ENCODE measurements at regions not wholly inside any gene's neighbourhood (a gene's known extent, or its start where the extent isn't known, plus 50 kb on each side); places are given as distances from the start of the nearest gene placed in this dataset.
"Not testable (repeated sequence)": the region's sequence is repeated elsewhere in the genome, so short reads cannot be mapped to it uniquely, and the experiment has no call there.

GRCh38 chr20:56896447-56896846 is 267.3 kb downstream of the TFAP2C start:
- no peak for ATAC-seq (replicated peaks in 6 of 8)
- no peak overlapping the region for H3K4me3 ChIP-seq
- H3K27ac ChIP-seq: no peak overlapping the region
- in situ Hi-C loops (cut with MboI; ENCODE audit: low pct_unique_long_range_greater_than_20kb in 2 of 9, low sequenced_read_pairs in 9 of 9, unreplicated experiment in 9 of 9): no loop called here
- 89 to 100% (median 91%) methylated on average over 1 to 7 of the region's 7 CpGs for WGBS, 10 experiments
- H3K4me1 ChIP-seq (replicated peaks in 1 of 2): no peaks in the 10 kb centered on the region

GRCh38 chr20:56897318-56897957 is 268.3 kb downstream of the TFAP2C start:
- Histone ChIP-seq H3K4me3 (no peak overlapping the region), H3K27ac (no peak overlapping the region), H3K4me1 (replicated peaks in 1 of 2) (no peaks in the 10 kb centered on the region)
- 0 to 80% (median 20%) methylated on average over 1 to 4 of the region's 7 CpGs; no CpG with 5 or more reads in 5 of the 10 experiments for WGBS, 10 experiments
- in situ Hi-C loops (cut with MboI; ENCODE audit: low pct_unique_long_range_greater_than_20kb in 2 of 9, low sequenced_read_pairs in 9 of 9, unreplicated experiment in 9 of 9): no loop called here
- ATAC-seq (replicated peaks in 6 of 8): peak in 3 of 8 experiments; percentile 6 to 66 (median 8)

GRCh38 chr20:56897958-56898349 is 268.8 kb downstream of the TFAP2C start:
- Histone ChIP-seq H3K4me3 (no peak overlapping the region), H3K27ac (no peak overlapping the region), H3K4me1 (replicated peaks in 1 of 2) (no peaks in the 10 kb centered on the region)
- in situ Hi-C loops (cut with MboI; ENCODE audit: low pct_unique_long_range_greater_than_20kb in 2 of 9, low sequenced_read_pairs in 9 of 9, unreplicated experiment in 9 of 9): no loop called here
- WGBS, 10 experiments: 0 to 87% (median 75%) methylated on average over 1 to 3 of the region's 3 CpGs; no CpG with 5 or more reads in 3 of the 10 experiments
- ATAC-seq (replicated peaks in 6 of 8): peak in 3 of 8 experiments; percentile 45 to 79 (median 59)

GRCh38 chr20:56899506-56899905 is 270.4 kb downstream of the TFAP2C start:
- in situ Hi-C loops (cut with MboI; ENCODE audit: low pct_unique_long_range_greater_than_20kb in 2 of 9, low sequenced_read_pairs in 9 of 9, unreplicated experiment in 9 of 9): no loop called here
- Histone ChIP-seq H3K4me1 (replicated peaks in 1 of 2) (no peaks in the 10 kb centered on the region), H3K27ac (no peak overlapping the region), H3K4me3 (no peak overlapping the region)
- ATAC-seq (replicated peaks in 6 of 8): peak in 3 of 8 experiments; percentile 34 to 85 (median 59)
- 30 to 94% (median 90%) methylated on average over 2 to 5 of the region's 5 CpGs; no CpG with 5 or more reads in 4 of the 10 experiments for WGBS, 10 experiments

GRCh38 chr20:56900252-56900651 is 271.1 kb downstream of the TFAP2C start:
- WGBS, 10 experiments: 53 to 100% (median 89%) methylated on average over 1 to 9 of the region's 9 CpGs; no CpG with 5 or more reads in 2 of the 10 experiments
- in situ Hi-C loops (cut with MboI; ENCODE audit: low pct_unique_long_range_greater_than_20kb in 2 of 9, low sequenced_read_pairs in 9 of 9, unreplicated experiment in 9 of 9): no loop called here

GRCh38 chr20:56903421-56903820 is 274.3 kb downstream of the TFAP2C start:
- WGBS, 10 experiments: 0 to 13% (median 0%) methylated on average over 1 of the region's 1 CpG; no CpG with 5 or more reads in 3 of the 10 experiments
- no peak for ATAC-seq (replicated peaks in 6 of 8)
- in situ Hi-C loops (cut with MboI; ENCODE audit: low pct_unique_long_range_greater_than_20kb in 2 of 9, low sequenced_read_pairs in 9 of 9, unreplicated experiment in 9 of 9): no loop called here
- Histone ChIP-seq H3K4me1 (replicated peaks in 1 of 2) (no peaks in the 10 kb centered on the region), H3K27ac (no peak overlapping the region), H3K4me3 (no peak overlapping the region)

More at GRCh38 chr20:56900252-56900651, 271.1 kb downstream of the TFAP2C start:
- no peak for ATAC-seq (replicated peaks in 6 of 8)
- no peak overlapping the region for H3K27ac ChIP-seq
- no peaks in the 10 kb centered on the region for H3K4me1 ChIP-seq (replicated peaks in 1 of 2)
- no peak overlapping the region for H3K4me3 ChIP-seq

- 11 to 100% (median 78%) methylated on average over 1 to 3 of the region's 4 CpGs; no CpG with 5 or more reads in 2 of the 10 experiments for WGBS, 10 experiments
- Histone ChIP-seq H3K4me1 (replicated peaks in 1 of 2) (no peaks in the 10 kb centered on the region), H3K4me3 (no peak overlapping the region), H3K27ac (no peak overlapping the region)
- in situ Hi-C loops (cut with MboI; ENCODE audit: low pct_unique_long_range_greater_than_20kb in 2 of 9, low sequenced_read_pairs in 9 of 9, unreplicated experiment in 9 of 9): no loop called here
- ATAC-seq (replicated peaks in 6 of 8): no peak
Observed at GRCh38 chr20:56903858-56904257, 274.8 kb downstream of the TFAP2C start.

- in situ Hi-C loops (cut with MboI; ENCODE audit: low pct_unique_long_range_greater_than_20kb in 2 of 9, low sequenced_read_pairs in 9 of 9, unreplicated experiment in 9 of 9): no loop called here
- peaks cover 0 to 3% of the 10 kb centered on the region in 2 donors for H3K4me1 ChIP-seq (replicated peaks in 1 of 2)
- 20 to 90% (median 52%) methylated on average over 2 to 13 of the region's 16 CpGs for WGBS, 10 experiments
Observed at GRCh38 chr20:56909918-56910714, 281.0 kb downstream of the TFAP2C start.

GRCh38 chr20:56911946-56912345 is 282.8 kb downstream of the TFAP2C start:
- Histone ChIP-seq H3K4me1 (replicated peaks in 1 of 2) (peaks cover 0 to 3% of the 10 kb centered on the region in 2 donors), H3K4me3 (no peak overlapping the region), H3K27ac (no peak overlapping the region)
- ATAC-seq (replicated peaks in 6 of 8): no peak
- WGBS, 10 experiments: 75 to 100% (median 89%) methylated on average over 1 to 9 of the region's 18 CpGs; no CpG with 5 or more reads in 5 of the 10 experiments
- in situ Hi-C loops (cut with MboI; ENCODE audit: low pct_unique_long_range_greater_than_20kb in 2 of 9, low sequenced_read_pairs in 9 of 9, unreplicated experiment in 9 of 9): no loop called here

More at GRCh38 chr20:56909918-56910714, 281.0 kb downstream of the TFAP2C start:
- no peak overlapping the region for H3K4me3 ChIP-seq
- ATAC-seq (replicated peaks in 6 of 8): no peak
- H3K27ac ChIP-seq: no peak overlapping the region

GRCh38 chr20:56914532-56914931 is 285.4 kb downstream of the TFAP2C start:
- Histone ChIP-seq H3K4me3 (no peak overlapping the region), H3K4me1 (replicated peaks in 1 of 2) (peaks cover 0 to 3% of the 10 kb centered on the region in 2 donors), H3K27ac (no peak overlapping the region)
- in situ Hi-C loops (cut with MboI; ENCODE audit: low pct_unique_long_range_greater_than_20kb in 2 of 9, low sequenced_read_pairs in 9 of 9, unreplicated experiment in 9 of 9): no loop called here
- WGBS, 10 experiments: 8 to 90% (median 64%) methylated on average over 1 to 4 of the region's 5 CpGs
- no peak for ATAC-seq (replicated peaks in 6 of 8)

GRCh38 chr20:56916345-56916622 is 287.2 kb downstream of the TFAP2C start:
- ATAC-seq (replicated peaks in 6 of 8): no peak
- WGBS, 10 experiments: 38 to 92% (median 84%) methylated on average over 1 to 10 of the region's 10 CpGs; no CpG with 5 or more reads in 4 of the 10 experiments
- no peak overlapping the region for H3K27ac ChIP-seq
- H3K4me1 ChIP-seq (replicated peaks in 1 of 2): no peaks in the 10 kb centered on the region
- H3K4me3 ChIP-seq: no peak overlapping the region
- in situ Hi-C loops (cut with MboI; ENCODE audit: low pct_unique_long_range_greater_than_20kb in 2 of 9, low sequenced_read_pairs in 9 of 9, unreplicated experiment in 9 of 9): no loop called here

- H3K4me1 ChIP-seq (replicated peaks in 1 of 2); H3K4me3 ChIP-seq; H3K27ac ChIP-seq; in situ Hi-C loops (cut with MboI; ENCODE audit: low pct_unique_long_range_greater_than_20kb in 2 of 9, low sequenced_read_pairs in 9 of 9, unreplicated experiment in 9 of 9); ATAC-seq (replicated peaks in 6 of 8): not testable (repeated sequence)
- 35 to 100% (median 81%) methylated on average over 1 to 4 of the region's 4 CpGs; no CpG with 5 or more reads in 3 of the 10 experiments for WGBS, 10 experiments
Observed at GRCh38 chr20:56920041-56920440, 290.9 kb downstream of the TFAP2C start.

GRCh38 chr20:56922497-56922896 is 293.4 kb downstream of the TFAP2C start:
- WGBS, 10 experiments: 40 to 100% (median 84%) methylated on average over 1 to 8 of the region's 9 CpGs; no CpG with 5 or more reads in 1 of the 10 experiments
- Histone ChIP-seq H3K27ac (no peak overlapping the region), H3K4me1 (replicated peaks in 1 of 2) (peaks cover 0 to 9% of the 10 kb centered on the region in 2 donors), H3K4me3 (no peak overlapping the region)
- ATAC-seq (replicated peaks in 6 of 8): no peak
- in situ Hi-C loops (cut with MboI; ENCODE audit: low pct_unique_long_range_greater_than_20kb in 2 of 9, low sequenced_read_pairs in 9 of 9, unreplicated experiment in 9 of 9): no loop called here
